Muscle of leg (tissue), 3 donors: ENCODE measurements at regions not wholly inside any gene's neighbourhood (a gene's known extent, or its start where the extent isn't known, plus 50 kb on each side); places are given as distances from the start of the nearest gene placed in this dataset.
A peak's percentile ranks its signal among the peaks of the same experiment; 100 is the strongest.

Source experiments
- DNase-seq: peaks from one replicate; pipeline ENCODE4 v3.0.0; 2013
- H3K27ac ChIP-seq: one replicate; pipeline ENCODE4 v1.5.1; 2013; ENCODE audit warnings: mild to moderate bottlenecking, low read length, control low read depth
- H3K27me3 ChIP-seq: one replicate; pipeline ENCODE4 v1.6.1; 2013; ENCODE audit warnings: low read length; ENCODE audit not compliant: control insufficient read depth, insufficient read depth
- H3K36me3 ChIP-seq: one replicate; pipeline ENCODE4 v1.6.1; 2013; ENCODE audit warnings: low read length; ENCODE audit not compliant: control insufficient read depth, insufficient read depth
- H3K4me1 ChIP-seq: one replicate; pipeline ENCODE4 v1.6.1; 2013; ENCODE audit warnings: low read length; ENCODE audit not compliant: control insufficient read depth, insufficient read depth
- H3K4me3 ChIP-seq: one replicate; pipeline ENCODE4 v1.5.1; 2013; ENCODE audit warnings: low read length, control low read depth
- H3K9me3 ChIP-seq: replicated peaks from 2 replicates; pipeline ENCODE4 v1.6.1; 2013; ENCODE audit warnings: low read depth, low read length; ENCODE audit not compliant: control insufficient read depth
- WGBS: methylation state at CpG from one replicate; pipeline ENCODE4 v1.1.5; 2013; ENCODE audit warnings: missing lambda C conversion rate; ENCODE audit not compliant: insufficient coverage; 5-methylcytosine and 5-hydroxymethylcytosine counted together

DNA sequence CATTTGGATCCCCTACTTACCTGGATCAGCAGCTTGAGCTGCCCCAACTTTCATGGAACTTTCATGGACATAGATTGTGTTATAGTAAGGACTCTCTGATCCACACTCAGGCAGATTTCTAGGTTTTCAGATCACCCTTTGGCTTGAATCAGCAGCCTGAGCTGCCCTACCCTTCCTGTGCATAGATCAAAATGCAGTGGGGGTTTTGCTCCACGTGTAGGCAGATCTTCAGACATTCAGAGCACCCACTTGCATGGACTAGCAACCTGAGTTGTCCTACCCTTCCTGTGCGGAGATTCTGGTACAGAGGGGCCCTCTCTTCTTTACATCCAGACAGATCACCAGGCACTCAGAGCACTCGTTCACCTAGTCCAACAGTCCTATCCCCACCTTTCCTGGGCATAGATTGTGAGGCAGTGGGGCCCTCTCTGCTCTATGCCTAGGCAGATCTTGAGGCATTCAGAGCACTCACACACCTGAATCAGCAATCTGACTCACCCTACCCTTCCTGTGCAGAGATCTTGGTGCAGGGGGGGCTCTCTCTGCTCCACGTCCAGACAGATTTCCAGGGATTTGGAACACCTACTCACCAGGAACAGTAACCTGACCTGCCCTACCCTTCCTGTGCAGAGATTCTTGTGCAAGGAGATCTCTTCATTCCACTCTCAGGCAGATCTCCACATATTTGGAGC lies 705.2 kb upstream of the NRSN1 start:
- H3K9me3 ChIP-seq = no peaks in the 10 kb centered on the region
- H3K4me1 ChIP-seq = no peaks in the 10 kb centered on the region
- H3K4me3 ChIP-seq = no peak overlapping the region
- H3K27me3 ChIP-seq = no peaks in the 10 kb centered on the region
- no peak overlapping the region for H3K27ac ChIP-seq
- no peaks in the 10 kb centered on the region for H3K36me3 ChIP-seq
- no peak for DNase-seq
- 89% methylated on average over 4 of the region's 4 CpGs for WGBS

DNA sequence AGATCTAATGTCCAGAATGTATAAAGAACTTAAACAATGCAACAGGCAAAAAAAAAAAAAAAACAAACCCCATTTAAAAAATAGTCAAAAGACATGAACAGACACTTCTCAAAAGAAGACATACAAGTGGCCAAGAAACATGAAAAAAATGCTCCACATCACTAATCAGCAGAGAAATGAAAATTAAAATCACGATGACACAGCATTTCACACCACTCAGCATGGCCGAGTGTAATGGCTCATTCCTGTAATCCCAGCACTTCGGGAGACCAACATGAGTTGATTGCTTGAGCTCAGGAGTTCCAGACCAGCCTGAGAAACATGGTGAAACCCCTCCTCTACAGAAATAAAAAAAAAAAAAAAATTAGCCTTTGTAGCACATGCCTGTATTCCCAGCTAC lies 701.4 kb upstream of the NRSN1 start:
- H3K9me3 ChIP-seq = no peaks in the 10 kb centered on the region
- WGBS = 100% methylated on average over 1 of the region's 3 CpGs
- H3K27me3 ChIP-seq = no peaks in the 10 kb centered on the region
- DNase-seq = no peak
- H3K4me1 ChIP-seq = no peaks in the 10 kb centered on the region
- H3K4me3 ChIP-seq = no peak overlapping the region
- no peaks in the 10 kb centered on the region for H3K36me3 ChIP-seq
- H3K27ac ChIP-seq = no peak overlapping the region

DNA sequence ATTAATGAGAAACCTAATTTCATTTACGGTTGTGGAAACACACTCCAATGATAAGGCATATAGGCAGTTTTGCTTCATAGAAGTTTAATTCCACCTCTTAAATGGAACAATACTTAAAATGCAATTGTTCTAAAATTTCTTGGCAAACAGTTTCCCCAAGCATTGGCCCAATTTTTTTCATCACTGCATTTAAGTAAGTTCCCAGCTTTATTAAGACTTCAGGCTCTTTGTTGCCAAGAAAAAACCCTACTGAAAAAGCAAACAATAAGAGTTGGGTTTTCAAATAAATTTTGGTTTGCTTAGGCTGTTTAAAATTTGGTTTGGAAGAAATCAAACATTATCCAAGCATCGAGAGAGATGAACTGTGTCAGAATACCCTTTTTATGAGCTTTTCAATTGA lies 690.9 kb upstream of the NRSN1 start:
- Histone ChIP-seq H3K27ac (no peak overlapping the region), H3K9me3 (no peaks in the 10 kb centered on the region), H3K36me3 (no peaks in the 10 kb centered on the region), H3K27me3 (no peaks in the 10 kb centered on the region), H3K4me1 (no peaks in the 10 kb centered on the region), H3K4me3 (no peak overlapping the region)
- DNase-seq = peak; percentile 80
- WGBS = no CpG with 5 or more reads among the region's 2 CpGs

DNA sequence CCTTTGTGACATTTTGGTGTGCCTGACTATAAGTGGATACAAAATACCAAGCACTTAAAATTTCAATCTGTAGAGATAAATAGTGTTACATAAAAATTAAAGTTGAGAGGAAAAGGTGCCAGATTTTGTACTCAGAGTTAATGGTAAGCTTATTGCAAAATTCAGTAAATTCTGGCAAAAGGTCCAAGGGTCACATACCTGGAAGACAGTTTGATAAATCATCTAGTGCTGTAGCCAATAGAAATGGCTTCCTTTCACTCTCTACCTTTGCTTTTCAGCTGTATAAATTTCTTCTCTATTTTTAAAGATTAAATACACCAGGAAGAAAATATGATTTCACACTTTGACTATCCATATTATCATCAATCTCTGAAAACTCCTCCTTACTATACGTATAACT lies 690.2 kb upstream of the NRSN1 start:
- Histone ChIP-seq H3K4me1 (no peaks in the 10 kb centered on the region), H3K4me3 (no peak overlapping the region), H3K9me3 (no peaks in the 10 kb centered on the region), H3K36me3 (no peaks in the 10 kb centered on the region), H3K27me3 (no peaks in the 10 kb centered on the region), H3K27ac (no peak overlapping the region)
- no CpG with 5 or more reads among the region's 1 CpG for WGBS
- no peak for DNase-seq

DNA sequence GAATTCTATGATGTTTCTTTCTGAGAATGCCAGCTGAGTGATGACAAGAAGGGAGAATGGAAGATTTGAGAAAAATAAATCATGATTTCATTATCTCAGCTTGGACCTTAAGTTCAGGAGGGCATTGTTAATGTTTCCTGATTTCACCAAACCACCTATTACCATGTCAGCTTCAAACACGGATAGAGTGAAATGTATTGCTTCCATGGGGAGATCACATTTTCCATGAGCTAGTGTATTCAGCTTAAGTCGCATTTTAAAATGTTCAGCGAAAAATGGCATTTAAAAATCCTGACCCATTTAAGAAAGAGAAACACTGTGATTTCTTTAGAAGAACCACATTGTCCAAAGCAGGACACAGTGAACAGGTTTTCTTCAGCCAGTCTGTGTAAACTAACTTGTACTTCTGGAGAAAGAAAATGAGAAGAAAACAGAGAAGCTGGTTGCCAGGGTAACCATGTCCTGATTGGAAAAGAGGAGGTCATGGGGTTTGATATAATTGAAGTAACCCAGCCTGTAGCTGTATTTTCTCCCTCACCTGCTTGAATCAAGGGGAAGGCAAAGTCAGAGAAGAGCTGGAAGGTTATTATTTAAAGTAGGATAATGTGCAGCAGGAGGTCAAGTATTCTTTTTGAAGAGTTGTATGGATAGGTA lies 684.1 kb upstream of the NRSN1 start:
- no peaks in the 10 kb centered on the region for H3K27me3 ChIP-seq
- H3K4me3 ChIP-seq = no peak overlapping the region
- no peaks in the 10 kb centered on the region for H3K4me1 ChIP-seq
- H3K9me3 ChIP-seq = no peaks in the 10 kb centered on the region
- WGBS = 79% methylated on average over 2 of the region's 3 CpGs
- H3K36me3 ChIP-seq = no peaks in the 10 kb centered on the region
- no peak overlapping the region for H3K27ac ChIP-seq
- DNase-seq = no peak

DNA sequence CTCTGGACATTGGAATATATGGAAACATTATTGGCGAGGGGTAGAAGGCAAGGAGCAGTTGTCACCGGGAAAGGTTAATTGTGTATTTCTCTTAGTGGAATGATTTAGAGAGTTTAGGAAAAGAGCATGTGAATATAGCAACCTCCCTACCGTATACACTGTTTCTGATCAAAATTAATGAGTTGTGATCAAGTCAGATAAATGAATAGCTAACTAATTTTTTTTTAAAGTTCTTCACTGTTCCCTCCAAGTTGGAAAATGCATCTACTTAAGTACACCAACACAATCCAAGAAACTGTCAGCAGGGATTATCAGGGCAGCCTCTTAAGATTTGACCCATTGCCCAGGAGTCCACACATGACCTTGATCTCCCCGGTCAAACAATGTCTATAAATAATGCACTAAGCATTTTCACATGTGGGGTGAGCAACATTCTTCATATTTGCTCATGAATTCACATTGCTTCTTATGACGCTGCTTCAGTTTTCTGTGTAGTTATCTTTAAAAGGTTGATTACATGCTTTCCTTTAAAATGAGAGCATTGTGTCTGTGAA lies 680.8 kb upstream of the NRSN1 start:
- H3K27ac ChIP-seq = no peak overlapping the region
- H3K36me3 ChIP-seq = no peaks in the 10 kb centered on the region
- no peaks in the 10 kb centered on the region for H3K27me3 ChIP-seq
- 67% methylated on average over 1 of the region's 5 CpGs for WGBS
- no peaks in the 10 kb centered on the region for H3K9me3 ChIP-seq
- peak; percentile 86 for DNase-seq
- no peak overlapping the region for H3K4me3 ChIP-seq
- no peaks in the 10 kb centered on the region for H3K4me1 ChIP-seq

GRCh38 chr6:23446469-23446967 lies 679.5 kb upstream of the NRSN1 start:
- Histone ChIP-seq H3K27ac (no peak overlapping the region), H3K36me3 (no peaks in the 10 kb centered on the region), H3K4me3 (no peak overlapping the region), H3K4me1 (no peaks in the 10 kb centered on the region), H3K9me3 (no peaks in the 10 kb centered on the region), H3K27me3 (no peaks in the 10 kb centered on the region)
- WGBS = 54% methylated on average over 2 of the region's 4 CpGs
- DNase-seq = peak; percentile 90

DNA sequence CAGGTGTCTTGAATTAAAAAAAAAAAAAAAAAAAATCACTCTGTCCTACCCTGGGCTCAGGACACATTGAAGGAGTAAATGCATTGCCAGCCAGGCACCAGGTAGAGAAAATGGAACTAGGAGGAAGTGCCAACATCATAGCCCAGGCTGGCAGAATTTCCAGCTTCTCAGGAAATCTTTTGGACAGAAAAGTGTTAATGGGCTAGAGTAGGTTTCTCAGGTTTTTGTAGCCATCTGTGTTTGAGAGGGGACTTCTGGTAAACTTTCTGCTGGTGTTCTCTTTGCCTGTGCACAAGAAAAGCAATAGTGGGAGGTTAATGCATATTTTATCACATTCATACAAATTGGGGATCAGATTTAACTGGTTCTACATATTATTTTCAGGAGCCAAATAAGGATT lies 678.3 kb upstream of the NRSN1 start:
- no peak for DNase-seq
- no peaks in the 10 kb centered on the region for H3K27me3 ChIP-seq
- no peak overlapping the region for H3K4me3 ChIP-seq
- H3K27ac ChIP-seq = no peak overlapping the region
- H3K9me3 ChIP-seq = no peaks in the 10 kb centered on the region
- H3K4me1 ChIP-seq = no peaks in the 10 kb centered on the region
- H3K36me3 ChIP-seq = no peaks in the 10 kb centered on the region

DNA sequence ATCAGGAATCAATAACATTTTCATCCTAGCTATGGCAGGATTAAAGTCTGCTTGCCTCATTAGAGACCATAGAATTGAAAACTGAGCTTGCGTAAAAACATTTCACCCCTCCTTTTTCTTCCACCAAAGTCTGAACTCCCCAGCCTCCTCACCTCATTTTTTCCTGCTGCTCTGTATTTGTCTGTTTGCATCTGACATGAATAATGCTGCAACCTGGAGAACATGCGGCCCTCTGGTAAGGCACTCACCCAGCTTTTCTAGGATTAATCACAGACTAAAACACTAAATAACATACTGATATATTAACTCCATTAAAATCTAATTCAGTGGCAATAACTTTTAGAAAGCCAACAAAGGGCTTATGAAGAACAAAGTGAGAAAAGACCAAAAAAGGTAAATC lies 677.7 kb upstream of the NRSN1 start:
- 100% methylated on average over 1 of the region's 2 CpGs for WGBS
- Histone ChIP-seq H3K27me3 (no peaks in the 10 kb centered on the region), H3K4me1 (no peaks in the 10 kb centered on the region), H3K27ac (no peak overlapping the region), H3K4me3 (no peak overlapping the region), H3K36me3 (no peaks in the 10 kb centered on the region), H3K9me3 (no peaks in the 10 kb centered on the region)
- no peak for DNase-seq

- H3K36me3 ChIP-seq = no peaks in the 10 kb centered on the region
- DNase-seq = peak; percentile 45
- 82% methylated on average over 1 of the region's 5 CpGs for WGBS
- no peak overlapping the region for H3K27ac ChIP-seq
- no peak overlapping the region for H3K4me3 ChIP-seq
- H3K27me3 ChIP-seq = no peaks in the 10 kb centered on the region
- H3K4me1 ChIP-seq = peaks cover 2% of the 10 kb centered on the region
- H3K9me3 ChIP-seq = no peaks in the 10 kb centered on the region
Measured at GRCh38 chr6:23454080-23454976, 671.7 kb upstream of the NRSN1 start.
